DND-41 (cell line): ENCODE measurements at regions not wholly inside any gene's neighbourhood (a gene's known extent, or its start where the extent isn't known, plus 50 kb on each side); places are given as distances from the start of the nearest gene placed in this dataset.

Experiments
- EZH2 ChIP-seq: IDR thresholded peaks from 3 replicates; pipeline ENCODE4 v1.6.1; 2012; ENCODE audit warnings: borderline replicate concordance, low read depth, mild to moderate bottlenecking, moderate library complexity, low read length, inconsistent platforms; ENCODE audit not compliant: severe bottlenecking
- TF ChIP-seq, protein P1 (sequence below): IDR thresholded peaks from 2 replicates; pipeline ENCODE4 v1.5.1; 2012; ENCODE audit warnings: borderline replicate concordance, low read length, moderate library complexity, mild to moderate bottlenecking; ENCODE audit not compliant: poor library complexity, severe bottlenecking; ENCODE audit errors: extremely low read depth

DNA sequence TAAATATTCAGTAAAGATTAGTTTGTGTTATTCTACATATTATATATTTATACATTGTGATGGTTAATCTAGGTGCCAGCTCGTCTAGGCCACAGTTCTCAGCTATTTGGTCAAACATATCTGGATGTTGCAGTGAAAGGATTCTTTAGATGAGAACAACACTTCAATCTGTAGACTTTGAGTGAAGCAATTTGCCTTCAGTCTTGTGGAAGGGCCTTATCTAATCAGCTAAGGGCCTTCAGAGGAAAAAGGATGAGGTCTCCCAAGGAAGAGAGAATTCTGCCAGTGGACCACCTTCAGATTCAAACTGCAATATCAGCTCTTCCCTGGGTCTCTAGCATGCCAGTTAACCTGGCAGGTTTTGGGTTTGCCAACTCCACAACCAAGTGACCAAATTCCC, 112.0 kb downstream of the SH3TC2 start:
- TF ChIP-seq, protein P1, sequence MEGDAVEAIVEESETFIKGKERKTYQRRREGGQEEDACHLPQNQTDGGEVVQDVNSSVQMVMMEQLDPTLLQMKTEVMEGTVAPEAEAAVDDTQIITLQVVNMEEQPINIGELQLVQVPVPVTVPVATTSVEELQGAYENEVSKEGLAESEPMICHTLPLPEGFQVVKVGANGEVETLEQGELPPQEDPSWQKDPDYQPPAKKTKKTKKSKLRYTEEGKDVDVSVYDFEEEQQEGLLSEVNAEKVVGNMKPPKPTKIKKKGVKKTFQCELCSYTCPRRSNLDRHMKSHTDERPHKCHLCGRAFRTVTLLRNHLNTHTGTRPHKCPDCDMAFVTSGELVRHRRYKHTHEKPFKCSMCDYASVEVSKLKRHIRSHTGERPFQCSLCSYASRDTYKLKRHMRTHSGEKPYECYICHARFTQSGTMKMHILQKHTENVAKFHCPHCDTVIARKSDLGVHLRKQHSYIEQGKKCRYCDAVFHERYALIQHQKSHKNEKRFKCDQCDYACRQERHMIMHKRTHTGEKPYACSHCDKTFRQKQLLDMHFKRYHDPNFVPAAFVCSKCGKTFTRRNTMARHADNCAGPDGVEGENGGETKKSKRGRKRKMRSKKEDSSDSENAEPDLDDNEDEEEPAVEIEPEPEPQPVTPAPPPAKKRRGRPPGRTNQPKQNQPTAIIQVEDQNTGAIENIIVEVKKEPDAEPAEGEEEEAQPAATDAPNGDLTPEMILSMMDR: no peak
- TF ChIP-seq EZH2: no peak
